ENCODE measurements at regions not wholly inside any gene's neighbourhood (a gene's known extent, or its start where the extent isn't known, plus 50 kb on each side); places are given as distances from the start of the nearest gene placed in this dataset.

- TF ChIP-seq CTCF (conservative IDR thresholded peaks at IDR 0.05; ENCODE audit: low read depth in 2 of 2), result no peak
- TF ChIP-seq EZH2 (IDR thresholded peaks at IDR 0.05; ENCODE audit: low read depth, unreplicated experiment), result no peak
- TF ChIP-seq NANOG (IDR thresholded peaks at IDR 0.05; ENCODE audit: borderline replicate concordance), result no peak
- no peak for TF ChIP-seq REST (IDR thresholded peaks at IDR 0.05; ENCODE audit: unreplicated experiment)
- TF ChIP-seq EZH2phosphoT487 (IDR thresholded peaks at IDR 0.05; ENCODE audit: unreplicated experiment), result no peak
- no peak for TF ChIP-seq POLR2AphosphoS5 (IDR thresholded peaks at IDR 0.05; ENCODE audit: low read depth)
- no peak for TF ChIP-seq JUNB (IDR thresholded peaks at IDR 0.05; ENCODE audit: unreplicated experiment)
- no peak for TF ChIP-seq ZNF114 (CRISPR knock-in tag; IDR thresholded peaks at IDR 0.05)
- no peak for TF ChIP-seq STAT1 (IDR thresholded peaks at IDR 0.05; ENCODE audit: unreplicated experiment)
- no peak for TF ChIP-seq CREB1 (CRISPR knock-in tag; IDR thresholded peaks at IDR 0.05; ENCODE audit: low read depth)
- no peak for TF ChIP-seq ETS1 (IDR thresholded peaks at IDR 0.05)
- no peak for TF ChIP-seq ZNF462 (CRISPR knock-in tag; IDR thresholded peaks at IDR 0.05)
These were observed 153.7 kb downstream of the ELAVL4 start for GRCh38 chr1:50262436-50262835.

Measured in GM23338 (cell line).